HepG2 (cell line): ENCODE measurements at regions not wholly inside any gene's neighbourhood (a gene's known extent, or its start where the extent isn't known, plus 50 kb on each side); places are given as distances from the start of the nearest gene placed in this dataset.
"Not testable (repeated sequence)": the region's sequence is repeated elsewhere in the genome, so short reads cannot be mapped to it uniquely, and the experiment has no call there.

Experiments
- ATAC-seq: fragments of 200-7000 bp; cut with Tn5 transposase; 3 replicates; pipeline ENCODE4 v1.9.1; 2020; ENCODE audit warnings: mild to moderate bottlenecking, moderate library complexity
- BruUV-seq: library from RNA; stranded (reverse); fragments of 400-500 nt; replicated peaks from 2 replicates; lab custom pipeline; 2021; lab: Mats Ljungman, UMichigan
- CTCF ChIA-PET: fragments of 300-600 bp; formaldehyde crosslinking; extraction: SDS; loops from one replicate; lab custom pipeline; 2021; ENCODE audit warnings: low total read pairs, inconsistent platforms, low intra/inter-chr PET ratio; lab: Yijun Ruan, JAX
- POLR2A ChIA-PET: fragments of 350-600 bp; sonication (Branson Sonifier 250); formaldehyde crosslinking; loops from one replicate; lab custom pipeline; 2020; ENCODE audit warnings: antibody characterized with exemption, inconsistent platforms; lab: Yijun Ruan, JAX
- DNase-seq: peaks from one replicate; pipeline ENCODE4 v3.0.0-alpha.2; 2015; ENCODE audit warnings: low spot score
- FAIRE-seq: peaks from 3 replicates; lab custom pipeline; 2011; peaks lifted over from hg19 to GRCh38; lab: Jason Lieb, UNC
- H2AFZ ChIP-seq: one replicate; pipeline ENCODE4 v1.6.1; 2011; ENCODE audit warnings: low read length, inconsistent platforms
- H3K27ac ChIP-seq: fragments of 300-600 bp; 3 replicates; pipeline ENCODE4 v1.8.0; 2011; ENCODE audit warnings: mixed run types, mild to moderate bottlenecking, mixed read lengths, low read length, inconsistent platforms; ENCODE audit not compliant: insufficient read depth; ENCODE audit errors: extremely low read length
- H3K27me3 ChIP-seq, 2 experiments: fragments of 200-600 bp in 1 of 2; 2 replicates in 1 of 2; 3 replicates in 1 of 2; pipeline versions ENCODE4 v1.6.0 to v1.8.0; 2011; ENCODE audit warnings: low read length in 2 of 2, mild to moderate bottlenecking in 2 of 2, moderate library complexity in 2 of 2, inconsistent platforms in 1 of 2; ENCODE audit not compliant: insufficient read depth in 2 of 2, control insufficient read depth in 1 of 2
- H3K36me3 ChIP-seq, 2 experiments: fragments of 200-600 bp in 1 of 2; replicated peaks in 1 of 2; 2 replicates in 1 of 2; 3 replicates in 1 of 2; pipeline versions ENCODE4 v1.5.1 to v1.8.0; 2011; ENCODE audit warnings: low read length in 2 of 2, inconsistent platforms in 1 of 2; ENCODE audit not compliant: insufficient read depth in 2 of 2, control insufficient read depth in 1 of 2
- H3K4me1 ChIP-seq: 2 replicates; pipeline ENCODE4 v1.5.1; 2012; ENCODE audit warnings: low read length, inconsistent platforms; ENCODE audit not compliant: insufficient read depth
- H3K4me2 ChIP-seq: 2 replicates; pipeline ENCODE4 v1.6.0; 2011; ENCODE audit warnings: low read depth, low read length, inconsistent platforms
- H3K4me3 ChIP-seq, 3 experiments: fragments of 200-600 bp in 1 of 3; sonication (generic), shearing (Covaris generic) in 1 of 3; replicated peaks in 1 of 3; 2 replicates each; pipeline ENCODE4 v1.5.1; 2011 to 2016; ENCODE audit warnings: low read length in 3 of 3, inconsistent platforms in 2 of 3, low read depth in 2 of 3, mild to moderate bottlenecking in 2 of 3, control low read depth in 1 of 3, mixed read lengths in 1 of 3; ENCODE audit not compliant: insufficient read depth in 1 of 3
- H3K79me2 ChIP-seq: one replicate; pipeline ENCODE4 v1.6.1; 2011; ENCODE audit warnings: low read length, inconsistent platforms; ENCODE audit not compliant: insufficient read depth
- H3K9ac ChIP-seq: 2 replicates; pipeline ENCODE4 v1.6.0; 2011; ENCODE audit warnings: mild to moderate bottlenecking, low read depth, low read length, inconsistent platforms; ENCODE audit not compliant: insufficient read depth
- H3K9me3 ChIP-seq: 2 replicates; pipeline ENCODE4 v1.5.1; 2012; ENCODE audit warnings: mild to moderate bottlenecking, low read length
- H4K20me1 ChIP-seq: 2 replicates; pipeline ENCODE4 v1.6.0; 2011; ENCODE audit warnings: inconsistent platforms, mild to moderate bottlenecking, low read length, moderate library complexity; ENCODE audit not compliant: insufficient read depth
- FIP1L1 ChIP-seq: fragments of 200-400 bp; formaldehyde crosslinking; IDR thresholded peaks from 2 replicates; pipeline ENCODE4 v1.6.1; 2018; ENCODE audit warnings: low read depth, mild to moderate bottlenecking, low read length, moderate library complexity, borderline replicate concordance; ENCODE audit not compliant: insufficient read depth
- FLYWCH1 ChIP-seq: sonication (generic); formaldehyde crosslinking; IDR thresholded peaks from 2 replicates; pipeline ENCODE4 v1.8.1; 2023; ENCODE audit warnings: mild to moderate bottlenecking, missing genetic modification reagents
- HOXA7 ChIP-seq: sonication (generic); formaldehyde crosslinking; IDR thresholded peaks from 2 replicates; pipeline ENCODE4 v1.8.1; 2022; ENCODE audit warnings: mild to moderate bottlenecking, missing genetic modification reagents, moderate library complexity
- MATR3 ChIP-seq: sonication (generic); formaldehyde crosslinking; IDR thresholded peaks from 2 replicates; pipeline ENCODE4 v1.4.0; 2020; ENCODE audit warnings: missing genetic modification reagents
- MTF2 ChIP-seq: sonication (generic); formaldehyde crosslinking; IDR thresholded peaks from 2 replicates; pipeline ENCODE4 v1.5.0; 2020; ENCODE audit warnings: missing genetic modification reagents, borderline replicate concordance
- NBN ChIP-seq: fragments of 450-650 bp; conservative IDR thresholded peaks from 2 replicates; pipeline ENCODE4 v1.6.1; 2017
- PHB2 ChIP-seq: fragments of 450-650 bp; IDR thresholded peaks from 2 replicates; pipeline ENCODE4 v1.6.1; 2018; ENCODE audit not compliant: partially characterized antibody
- RAD51 ChIP-seq: fragments of 450-650 bp; IDR thresholded peaks from 2 replicates; pipeline ENCODE4 v1.6.1; 2016; ENCODE audit warnings: borderline replicate concordance
- SCMH1 ChIP-seq: sonication (generic); formaldehyde crosslinking; IDR thresholded peaks from 2 replicates; pipeline ENCODE4 v1.9.0; 2021; ENCODE audit warnings: missing genetic modification reagents, mild to moderate bottlenecking, borderline replicate concordance
- TSC22D2 ChIP-seq: sonication (generic); formaldehyde crosslinking; IDR thresholded peaks from 2 replicates; pipeline ENCODE4 v1.5.1; 2020; ENCODE audit warnings: missing genetic modification reagents, mild to moderate bottlenecking, borderline replicate concordance
- YEATS4 ChIP-seq: sonication (generic); formaldehyde crosslinking; IDR thresholded peaks from 2 replicates; pipeline ENCODE4 v1.4.0; 2020; ENCODE audit warnings: missing genetic modification reagents, borderline replicate concordance
- ZNF207 ChIP-seq: fragments of 450-650 bp; IDR thresholded peaks from 2 replicates; pipeline ENCODE4 v1.6.1; 2016; ENCODE audit warnings: antibody characterized with exemption, borderline replicate concordance
- ZNF383 ChIP-seq: sonication (generic); formaldehyde crosslinking; IDR thresholded peaks from 2 replicates; pipeline ENCODE4 v1.4.0; 2020; ENCODE audit warnings: missing genetic modification reagents, mild to moderate bottlenecking, borderline replicate concordance
- ZNF569 ChIP-seq: sonication (generic); formaldehyde crosslinking; IDR thresholded peaks from 2 replicates; pipeline ENCODE4 v1.5.0; 2020; ENCODE audit warnings: mild to moderate bottlenecking, missing genetic modification reagents, moderate library complexity, borderline replicate concordance
- ZNF660 ChIP-seq: sonication (generic); formaldehyde crosslinking; IDR thresholded peaks from 2 replicates; pipeline ENCODE4 v1.5.1; 2020; ENCODE audit warnings: mild to moderate bottlenecking, low read depth, missing genetic modification reagents, borderline replicate concordance
- WGBS: methylation state at CpG from one replicate; pipeline ENCODE4 v1.1.6; 2017; ENCODE audit warnings: low lambda C conversion rate; 5-methylcytosine and 5-hydroxymethylcytosine counted together
- in situ Hi-C: cut with HindIII; loops from 2 replicates; pipeline ENCODE4 v1.10.0; 2017; ENCODE audit warnings: low pct_unique_long_range_greater_than_20kb; ENCODE audit not compliant: extremely low pct_ligation_motif_present
- intact Hi-C: fragments of 100-400 bp; cut with micrococcal nuclease; formaldehyde crosslinking; loops from one replicate; pipeline ENCODE4 v1.10.0; 2022; ENCODE audit not compliant: unreplicated experiment
- TF ChIP-seq, protein P1 (sequence below): sonication (generic); formaldehyde crosslinking; IDR thresholded peaks from 2 replicates; pipeline ENCODE4 v1.5.1; 2020; ENCODE audit warnings: missing genetic modification reagents, mild to moderate bottlenecking, borderline replicate concordance
- TF ChIP-seq, protein P2 (sequence below): IDR thresholded peaks from 2 replicates; pipeline ENCODE4 v1.6.1; 2016; ENCODE audit warnings: mild to moderate bottlenecking

GRCh38 chr2:89814359-89814758, 1122.9 kb downstream of the RPIA start:
- BruUV-seq, H3K27ac ChIP-seq, in situ Hi-C loops, H3K27me3 ChIP-seq, H3K9me3 ChIP-seq, H3K4me3 ChIP-seq, H3K4me2 ChIP-seq, DNase-seq, CTCF ChIA-PET, H3K9ac ChIP-seq, POLR2A ChIA-PET, H3K4me1 ChIP-seq, intact Hi-C loops, H2AFZ ChIP-seq, H3K36me3 ChIP-seq, H3K79me2 ChIP-seq, ATAC-seq, H4K20me1 ChIP-seq, FAIRE-seq: not testable (repeated sequence)
- 0 out of 2 replicates have a peak, but pooled peaks have one; percentile 60 for TF ChIP-seq SCMH1 (CRISPR knock-in tag)
- peak; percentile 8 for TF ChIP-seq PHB2
- WGBS, result 43% methylated on average over 16 of the region's 16 CpGs

DNA sequence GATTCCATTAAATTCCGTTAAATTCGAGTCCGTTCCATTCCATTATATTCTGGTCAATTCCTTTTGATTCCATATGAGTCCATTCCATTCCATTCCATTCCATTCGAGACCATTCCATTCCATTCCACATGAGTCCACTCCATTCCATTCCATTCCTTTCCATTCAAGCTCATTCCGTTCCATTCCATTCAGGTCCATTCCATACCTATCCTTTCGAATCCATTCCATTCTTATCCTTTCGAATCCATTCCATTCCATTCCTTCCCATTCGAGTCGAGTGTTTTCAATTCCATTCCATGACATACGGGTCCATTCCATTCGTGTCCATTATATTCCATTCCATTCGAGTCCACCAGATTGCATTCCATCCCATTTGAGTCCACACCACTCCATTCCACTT, 1127.4 kb downstream of the RPIA start:
- no peaks in the 10 kb centered on the region; the same call in 1 of the 2 replicates for H3K9me3 ChIP-seq
- peak; percentile 83; the same call in 1 of the 2 replicates for TF ChIP-seq NBN
- 0 out of 2 replicates have a peak, but pooled peaks have one; percentile 5 for TF ChIP-seq RAD51
- TF ChIP-seq, protein P1, sequence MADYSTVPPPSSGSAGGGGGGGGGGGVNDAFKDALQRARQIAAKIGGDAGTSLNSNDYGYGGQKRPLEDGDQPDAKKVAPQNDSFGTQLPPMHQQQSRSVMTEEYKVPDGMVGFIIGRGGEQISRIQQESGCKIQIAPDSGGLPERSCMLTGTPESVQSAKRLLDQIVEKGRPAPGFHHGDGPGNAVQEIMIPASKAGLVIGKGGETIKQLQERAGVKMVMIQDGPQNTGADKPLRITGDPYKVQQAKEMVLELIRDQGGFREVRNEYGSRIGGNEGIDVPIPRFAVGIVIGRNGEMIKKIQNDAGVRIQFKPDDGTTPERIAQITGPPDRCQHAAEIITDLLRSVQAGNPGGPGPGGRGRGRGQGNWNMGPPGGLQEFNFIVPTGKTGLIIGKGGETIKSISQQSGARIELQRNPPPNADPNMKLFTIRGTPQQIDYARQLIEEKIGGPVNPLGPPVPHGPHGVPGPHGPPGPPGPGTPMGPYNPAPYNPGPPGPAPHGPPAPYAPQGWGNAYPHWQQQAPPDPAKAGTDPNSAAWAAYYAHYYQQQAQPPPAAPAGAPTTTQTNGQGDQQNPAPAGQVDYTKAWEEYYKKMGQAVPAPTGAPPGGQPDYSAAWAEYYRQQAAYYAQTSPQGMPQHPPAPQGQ (CRISPR knock-in tag), result no peak
- TF ChIP-seq TSC22D2 (CRISPR knock-in tag), result no peak
- 0 out of 2 replicates have a peak, but pooled peaks have one; percentile 33 for TF ChIP-seq FLYWCH1 (CRISPR knock-in tag)
- TF ChIP-seq MTF2 (CRISPR knock-in tag), result no peak
- no peak for TF ChIP-seq ZNF383 (CRISPR knock-in tag)
- no peak for TF ChIP-seq ZNF660
- TF ChIP-seq ZNF569 (CRISPR knock-in tag), result no peak
- no peak for TF ChIP-seq YEATS4
- TF ChIP-seq, protein P2, sequence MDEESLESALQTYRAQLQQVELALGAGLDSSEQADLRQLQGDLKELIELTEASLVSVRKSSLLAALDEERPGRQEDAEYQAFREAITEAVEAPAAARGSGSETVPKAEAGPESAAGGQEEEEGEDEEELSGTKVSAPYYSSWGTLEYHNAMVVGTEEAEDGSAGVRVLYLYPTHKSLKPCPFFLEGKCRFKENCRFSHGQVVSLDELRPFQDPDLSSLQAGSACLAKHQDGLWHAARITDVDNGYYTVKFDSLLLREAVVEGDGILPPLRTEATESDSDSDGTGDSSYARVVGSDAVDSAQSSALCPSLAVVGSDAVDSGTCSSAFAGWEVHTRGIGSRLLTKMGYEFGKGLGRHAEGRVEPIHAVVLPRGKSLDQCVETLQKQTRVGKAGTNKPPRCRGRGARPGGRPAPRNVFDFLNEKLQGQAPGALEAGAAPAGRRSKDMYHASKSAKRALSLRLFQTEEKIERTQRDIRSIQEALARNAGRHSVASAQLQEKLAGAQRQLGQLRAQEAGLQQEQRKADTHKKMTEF (CRISPR knock-in tag), result no peak
- no peak for TF ChIP-seq FIP1L1
- 0 out of 2 replicates have a peak, but pooled peaks have one; percentile 39 for TF ChIP-seq ZNF207
- no peak for TF ChIP-seq MATR3 (CRISPR knock-in tag)
- TF ChIP-seq HOXA7 (CRISPR knock-in tag), result no peak

More for the DNA sequence above, 1127.4 kb downstream of the RPIA start:
- no peaks in the 10 kb centered on the region for H3K79me2 ChIP-seq
- ATAC-seq, result no peak
- no peak overlapping the region for H3K9ac ChIP-seq
- no peak overlapping the region for H3K4me2 ChIP-seq
- no peaks in the 10 kb centered on the region for H3K4me1 ChIP-seq
- DNase-seq, result no peak
- ChIA-PET POLR2A (no interaction called here), CTCF (no interaction called here)
- intact Hi-C loops (no loop called here), in situ Hi-C loops (no loop called here)
- H3K27me3 ChIP-seq, result no peaks in the 10 kb centered on the region
- no peaks in the 10 kb centered on the region for H3K36me3 ChIP-seq
- H4K20me1 ChIP-seq, result no peaks in the 10 kb centered on the region
- no peak overlapping the region for H3K27ac ChIP-seq
- no peak overlapping the region for H3K4me3 ChIP-seq
- no TSS peak for BruUV-seq
- FAIRE-seq, result no peak
- 18% methylated on average over 12 of the region's 12 CpGs for WGBS
- H2AFZ ChIP-seq, result no peak overlapping the region
